ENCODE measurements at regions not wholly inside any gene's neighbourhood (a gene's known extent, or its start where the extent isn't known, plus 50 kb on each side); places are given as distances from the start of the nearest gene placed in this dataset.

DNA sequence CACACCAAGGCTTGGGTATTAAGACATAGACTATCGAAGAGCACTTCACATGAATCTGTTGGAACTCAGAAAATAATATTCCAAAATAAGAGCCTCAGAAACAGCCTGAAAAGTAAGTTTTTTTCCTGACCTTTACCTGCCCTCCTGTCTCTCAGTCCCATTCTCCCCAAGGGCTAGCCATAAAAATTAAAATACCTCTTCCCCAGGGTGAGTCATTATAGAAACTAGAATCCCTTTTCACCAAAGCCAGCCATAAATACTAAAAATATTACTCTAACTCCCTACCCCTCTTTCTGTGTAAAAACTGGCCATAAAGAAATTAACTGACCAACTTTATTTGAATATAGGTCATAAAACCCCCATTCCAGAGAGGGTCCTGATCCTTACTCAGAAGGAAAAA lies 87.9 kb upstream of the TMEM106B start:
- Histone ChIP-seq H3K4me1 (ENCODE audit: control insufficient read depth, extremely low read depth, insufficient read depth, low read length) (no peaks in the 10 kb centered on the region), H3K4me2 (ENCODE audit: extremely low read depth, insufficient read depth, low read length) (no peak overlapping the region), H3K27me3 (ENCODE audit: control insufficient read depth, insufficient read depth, low read length) (no peaks in the 10 kb centered on the region)

DNA sequence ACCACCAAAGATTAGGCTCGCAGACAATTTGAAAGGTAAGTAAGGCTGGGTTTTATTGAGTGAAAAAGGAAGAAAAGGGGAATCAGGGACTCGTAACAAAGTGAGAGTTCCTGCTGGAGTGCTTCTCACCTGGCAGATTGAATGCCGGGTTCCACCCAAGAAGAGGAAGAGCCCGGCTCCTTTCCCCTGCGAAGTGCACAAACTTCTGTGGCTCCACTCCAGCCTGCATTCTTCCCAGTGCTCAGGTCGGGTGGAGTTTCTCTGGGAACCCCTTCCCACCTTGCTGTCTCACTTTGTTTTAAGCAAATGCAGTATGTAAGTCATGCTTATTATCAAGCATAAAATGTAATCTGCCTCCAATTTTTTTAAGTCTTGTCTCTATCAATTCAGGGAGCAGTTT lies 87.1 kb upstream of the TMEM106B start:
- Histone ChIP-seq H3K4me2 (ENCODE audit: extremely low read depth, insufficient read depth, low read length) (no peak overlapping the region), H3K79me2 (ENCODE audit: control insufficient read depth, insufficient read depth, low read length) (no peaks in the 10 kb centered on the region), H4K20me1 (ENCODE audit: control insufficient read depth, extremely low read depth, insufficient read depth, low read length) (no peaks in the 10 kb centered on the region), H3K27ac (ENCODE audit: insufficient read depth, low read length) (no peak overlapping the region), H3K9ac (ENCODE audit: insufficient read depth, low read length) (no peak overlapping the region), H2AFZ (ENCODE audit: low read length) (no peak overlapping the region), H3K27me3 (ENCODE audit: control insufficient read depth, insufficient read depth, low read length) (no peaks in the 10 kb centered on the region), H3K36me3 (ENCODE audit: control insufficient read depth, insufficient read depth, low read length) (no peaks in the 10 kb centered on the region), H3K9me3 (ENCODE audit: control insufficient read depth, insufficient read depth, low read depth, low read length) (no peaks in the 10 kb centered on the region), H3K4me1 (ENCODE audit: control insufficient read depth, extremely low read depth, insufficient read depth, low read length) (no peaks in the 10 kb centered on the region), H3K4me3 (replicated peaks in 1 of 4; ENCODE audit: control extremely low read depth in 1 of 4, insufficient read depth in 1 of 4, low read depth in 3 of 4, low read length in 4 of 4) (no peak overlapping the region)
- DNase-seq (ENCODE audit: low read depth in 2 of 2), result no peak
- no peak for TF ChIP-seq EZH2 (IDR thresholded peaks at IDR 0.05; ENCODE audit: low read length, missing control alignments)
- TF ChIP-seq, protein P1, sequence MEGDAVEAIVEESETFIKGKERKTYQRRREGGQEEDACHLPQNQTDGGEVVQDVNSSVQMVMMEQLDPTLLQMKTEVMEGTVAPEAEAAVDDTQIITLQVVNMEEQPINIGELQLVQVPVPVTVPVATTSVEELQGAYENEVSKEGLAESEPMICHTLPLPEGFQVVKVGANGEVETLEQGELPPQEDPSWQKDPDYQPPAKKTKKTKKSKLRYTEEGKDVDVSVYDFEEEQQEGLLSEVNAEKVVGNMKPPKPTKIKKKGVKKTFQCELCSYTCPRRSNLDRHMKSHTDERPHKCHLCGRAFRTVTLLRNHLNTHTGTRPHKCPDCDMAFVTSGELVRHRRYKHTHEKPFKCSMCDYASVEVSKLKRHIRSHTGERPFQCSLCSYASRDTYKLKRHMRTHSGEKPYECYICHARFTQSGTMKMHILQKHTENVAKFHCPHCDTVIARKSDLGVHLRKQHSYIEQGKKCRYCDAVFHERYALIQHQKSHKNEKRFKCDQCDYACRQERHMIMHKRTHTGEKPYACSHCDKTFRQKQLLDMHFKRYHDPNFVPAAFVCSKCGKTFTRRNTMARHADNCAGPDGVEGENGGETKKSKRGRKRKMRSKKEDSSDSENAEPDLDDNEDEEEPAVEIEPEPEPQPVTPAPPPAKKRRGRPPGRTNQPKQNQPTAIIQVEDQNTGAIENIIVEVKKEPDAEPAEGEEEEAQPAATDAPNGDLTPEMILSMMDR (conservative IDR thresholded peaks at IDR 0.05 in 1 of 2, IDR thresholded peaks at IDR 0.05 in 1 of 2; ENCODE audit: low read depth in 1 of 2, low read length in 2 of 2), result no peak

More for the DNA sequence above, 87.9 kb upstream of the TMEM106B start:
- no peak overlapping the region for H3K27ac ChIP-seq (ENCODE audit: insufficient read depth, low read length)
- no peak overlapping the region for H3K9ac ChIP-seq (ENCODE audit: insufficient read depth, low read length)
- H3K9me3 ChIP-seq (ENCODE audit: control insufficient read depth, insufficient read depth, low read depth, low read length), result no peaks in the 10 kb centered on the region
- H3K79me2 ChIP-seq (ENCODE audit: control insufficient read depth, insufficient read depth, low read length), result no peaks in the 10 kb centered on the region
- TF ChIP-seq, protein P1 (conservative IDR thresholded peaks at IDR 0.05 in 1 of 2, IDR thresholded peaks at IDR 0.05 in 1 of 2; ENCODE audit: low read depth in 1 of 2, low read length in 2 of 2), result no peak
- no peak for TF ChIP-seq EZH2 (IDR thresholded peaks at IDR 0.05; ENCODE audit: low read length, missing control alignments)
- H4K20me1 ChIP-seq (ENCODE audit: control insufficient read depth, extremely low read depth, insufficient read depth, low read length), result no peaks in the 10 kb centered on the region
- no peak overlapping the region for H3K4me3 ChIP-seq (replicated peaks in 1 of 4; ENCODE audit: control extremely low read depth in 1 of 4, insufficient read depth in 1 of 4, low read depth in 3 of 4, low read length in 4 of 4)
- DNase-seq (ENCODE audit: low read depth in 2 of 2), result no peak
- no peak overlapping the region for H2AFZ ChIP-seq (ENCODE audit: low read length)
- no peaks in the 10 kb centered on the region for H3K36me3 ChIP-seq (ENCODE audit: control insufficient read depth, insufficient read depth, low read length)

DNA sequence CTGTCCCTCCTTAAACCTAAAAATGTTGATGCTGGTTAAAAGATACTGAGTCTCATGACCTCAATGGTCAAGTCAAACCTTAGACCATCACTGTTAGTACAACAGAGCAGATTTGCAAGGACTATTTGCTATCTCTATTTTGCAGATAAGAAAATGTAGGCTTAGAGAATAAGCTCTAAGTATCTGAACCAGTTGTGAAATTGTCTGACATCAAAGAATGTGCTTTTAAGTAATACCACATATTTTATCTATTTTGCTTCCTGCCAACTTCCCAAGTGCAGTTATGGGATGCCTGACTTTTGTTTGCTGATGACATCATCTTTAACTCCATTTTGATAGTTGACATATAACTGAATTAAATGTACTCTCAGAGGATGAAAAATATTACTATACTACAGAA lies 83.6 kb upstream of the TMEM106B start:
- Histone ChIP-seq H3K9ac (ENCODE audit: insufficient read depth, low read length) (no peak overlapping the region), H3K4me3 (replicated peaks in 1 of 4; ENCODE audit: control extremely low read depth in 1 of 4, insufficient read depth in 1 of 4, low read depth in 3 of 4, low read length in 4 of 4) (no peak overlapping the region), H3K27me3 (ENCODE audit: control insufficient read depth, insufficient read depth, low read length) (no peaks in the 10 kb centered on the region), H3K79me2 (ENCODE audit: control insufficient read depth, insufficient read depth, low read length) (no peaks in the 10 kb centered on the region), H3K9me3 (ENCODE audit: control insufficient read depth, insufficient read depth, low read depth, low read length) (no peaks in the 10 kb centered on the region), H3K4me1 (ENCODE audit: control insufficient read depth, extremely low read depth, insufficient read depth, low read length) (no peaks in the 10 kb centered on the region), H3K36me3 (ENCODE audit: control insufficient read depth, insufficient read depth, low read length) (no peaks in the 10 kb centered on the region), H4K20me1 (ENCODE audit: control insufficient read depth, extremely low read depth, insufficient read depth, low read length) (no peaks in the 10 kb centered on the region), H3K27ac (ENCODE audit: insufficient read depth, low read length) (no peak overlapping the region), H2AFZ (ENCODE audit: low read length) (no peak overlapping the region), H3K4me2 (ENCODE audit: extremely low read depth, insufficient read depth, low read length) (no peak overlapping the region)
- no peak for TF ChIP-seq EZH2 (IDR thresholded peaks at IDR 0.05; ENCODE audit: low read length, missing control alignments)
- TF ChIP-seq, protein P1 (conservative IDR thresholded peaks at IDR 0.05 in 1 of 2, IDR thresholded peaks at IDR 0.05 in 1 of 2; ENCODE audit: low read depth in 1 of 2, low read length in 2 of 2), result no peak
- peak in 1 of 2 donors; percentile 73 for DNase-seq (ENCODE audit: low read depth in 2 of 2)

All from fibroblast of lung (primary cell).